ENCODE measurements at regions not wholly inside any gene's neighbourhood (a gene's known extent, or its start where the extent isn't known, plus 50 kb on each side); places are given as distances from the start of the nearest gene placed in this dataset.

- TF ChIP-seq CTCF (IDR thresholded peaks at IDR 0.05) (no peak), POLR2A (IDR thresholded peaks at IDR 0.05) (no peak)
These were observed 708.0 kb upstream of the GRAMD2B start for GRCh38 chr5:125715216-125715615.
